ENCODE measurements at regions not wholly inside any gene's neighbourhood (a gene's known extent, or its start where the extent isn't known, plus 50 kb on each side); places are given as distances from the start of the nearest gene placed in this dataset.
"Not testable (repeated sequence)": the region's sequence is repeated elsewhere in the genome, so short reads cannot be mapped to it uniquely, and the experiment has no call there.

GRCh38 chr9:67717830-67718388 is 140.8 kb upstream of the ANKRD20A1 start:
- not testable (repeated sequence) for H3K4me1 ChIP-seq (ENCODE audit: control insufficient read depth in 2 of 2, insufficient read depth in 1 of 2, low read depth in 1 of 2, low read length in 2 of 2); H3K4ac ChIP-seq (ENCODE audit: low read length); H2AK5ac ChIP-seq (ENCODE audit: low read depth, low read length); H2BK12ac ChIP-seq (ENCODE audit: low read length); H3K4me2 ChIP-seq (ENCODE audit: insufficient read depth, low read length, poor library complexity, severe bottlenecking); H3K27me3 ChIP-seq (ENCODE audit: control insufficient read depth in 3 of 3, insufficient read depth in 3 of 3, low read depth in 1 of 3, low read length in 3 of 3); H4K8ac ChIP-seq (ENCODE audit: low read depth, low read length); H3K79me1 ChIP-seq (ENCODE audit: low read depth, low read length); H2BK15ac ChIP-seq (ENCODE audit: low read length); H2AFZ ChIP-seq (ENCODE audit: low read length); H3K14ac ChIP-seq (ENCODE audit: low read length); H3K9ac ChIP-seq (ENCODE audit: low read depth, low read length, poor library complexity); H3K36me3 ChIP-seq (replicated peaks in 1 of 2; ENCODE audit: control insufficient read depth in 2 of 2, insufficient read depth in 2 of 2, low read length in 2 of 2); H2BK120ac ChIP-seq (ENCODE audit: low read depth, low read length); H2BK5ac ChIP-seq (ENCODE audit: low read length); DNase-seq (ENCODE audit: low spot score); H4K91ac ChIP-seq (ENCODE audit: low read depth, low read length, poor library complexity); H3K23ac ChIP-seq (ENCODE audit: low read depth, low read length, poor library complexity); H3K4me3 ChIP-seq (ENCODE audit: low read length in 2 of 2); H3K18ac ChIP-seq (ENCODE audit: low read length); H3K27ac ChIP-seq (replicated peaks; ENCODE audit: low read length); H3K9me3 ChIP-seq (replicated peaks in 1 of 2; ENCODE audit: control insufficient read depth in 2 of 2, insufficient read depth in 1 of 2, low read depth in 1 of 2, low read length in 2 of 2)
- no CpG with 5 or more reads among the region's 28 CpGs for WGBS, 2 donors (ENCODE audit: extremely low coverage in 2 of 2, insufficient read length in 2 of 2, insufficient replicate concordance in 1 of 2)

DNA sequence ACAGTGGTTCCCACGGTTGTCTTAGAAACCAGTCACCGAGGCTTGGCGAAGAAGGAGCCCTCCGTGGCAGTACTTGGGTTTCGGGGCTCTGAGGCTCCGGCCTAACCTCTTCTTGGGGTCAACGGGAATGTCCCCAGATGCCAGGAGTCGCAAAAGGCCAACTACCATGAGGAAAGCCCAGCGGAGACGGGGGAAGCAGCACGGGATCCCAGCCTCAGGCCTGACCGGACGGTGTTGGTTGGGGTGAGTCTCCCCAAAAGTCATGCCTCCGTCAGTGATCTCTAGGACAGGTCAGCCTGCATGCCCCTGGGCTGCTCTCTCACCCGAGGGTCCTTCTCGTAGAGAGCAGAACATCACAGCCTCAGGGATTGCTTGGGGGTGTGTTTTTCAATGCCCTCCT is 138.2 kb upstream of the ANKRD20A1 start:
- not testable (repeated sequence) for H2BK12ac ChIP-seq (ENCODE audit: low read length); H3K79me1 ChIP-seq (ENCODE audit: low read depth, low read length); H3K9me3 ChIP-seq (replicated peaks in 1 of 2; ENCODE audit: control insufficient read depth in 2 of 2, insufficient read depth in 1 of 2, low read depth in 1 of 2, low read length in 2 of 2); H4K8ac ChIP-seq (ENCODE audit: low read depth, low read length); DNase-seq (ENCODE audit: low spot score); H3K23ac ChIP-seq (ENCODE audit: low read depth, low read length, poor library complexity); H2BK15ac ChIP-seq (ENCODE audit: low read length); H3K4ac ChIP-seq (ENCODE audit: low read length); H4K91ac ChIP-seq (ENCODE audit: low read depth, low read length, poor library complexity); H3K9ac ChIP-seq (ENCODE audit: low read depth, low read length, poor library complexity); H3K14ac ChIP-seq (ENCODE audit: low read length); H2AFZ ChIP-seq (ENCODE audit: low read length); H3K18ac ChIP-seq (ENCODE audit: low read length); H3K4me1 ChIP-seq (ENCODE audit: control insufficient read depth in 2 of 2, insufficient read depth in 1 of 2, low read depth in 1 of 2, low read length in 2 of 2); H3K36me3 ChIP-seq (replicated peaks in 1 of 2; ENCODE audit: control insufficient read depth in 2 of 2, insufficient read depth in 2 of 2, low read length in 2 of 2); H2BK5ac ChIP-seq (ENCODE audit: low read length); H2BK120ac ChIP-seq (ENCODE audit: low read depth, low read length); H2AK5ac ChIP-seq (ENCODE audit: low read depth, low read length); H3K27ac ChIP-seq (replicated peaks; ENCODE audit: low read length); H3K27me3 ChIP-seq (ENCODE audit: control insufficient read depth in 3 of 3, insufficient read depth in 3 of 3, low read depth in 1 of 3, low read length in 3 of 3); H3K4me3 ChIP-seq (ENCODE audit: low read length in 2 of 2); H3K4me2 ChIP-seq (ENCODE audit: insufficient read depth, low read length, poor library complexity, severe bottlenecking)
- no CpG with 5 or more reads among the region's 16 CpGs for WGBS, 2 donors (ENCODE audit: extremely low coverage in 2 of 2, insufficient read length in 2 of 2, insufficient replicate concordance in 1 of 2)

DNA sequence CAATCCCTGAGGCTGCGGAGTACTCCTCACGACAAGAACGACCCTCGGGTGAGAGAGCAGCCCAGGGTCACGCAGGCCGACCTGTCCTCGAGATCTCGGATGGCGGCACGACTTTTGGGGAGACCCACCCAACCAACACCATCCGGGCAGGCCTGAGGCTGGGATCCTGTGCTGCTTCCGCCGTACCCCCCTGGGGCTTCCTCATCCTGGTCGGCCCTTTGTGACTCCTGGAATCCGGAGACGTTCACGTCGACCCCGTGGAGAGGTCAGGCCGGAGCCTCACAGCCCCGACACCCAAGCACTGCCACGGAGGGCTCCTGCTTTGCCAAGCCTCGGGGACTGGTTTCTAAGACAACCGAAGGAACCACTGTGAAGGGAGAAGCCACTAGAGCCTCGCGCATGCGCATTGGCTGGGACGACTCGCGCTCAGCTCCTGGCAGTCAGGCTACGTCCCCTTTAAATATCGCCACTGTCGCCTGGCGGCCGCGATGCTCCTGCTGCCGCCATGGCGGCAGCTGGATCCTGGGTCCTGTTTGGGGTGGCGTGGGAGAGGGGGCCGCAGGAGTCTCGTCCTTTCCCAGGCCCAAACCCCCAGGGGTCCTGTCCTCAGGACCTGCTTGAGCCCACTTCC is 136.2 kb upstream of the ANKRD20A1 start:
- H2BK120ac ChIP-seq (ENCODE audit: low read depth, low read length); H2AFZ ChIP-seq (ENCODE audit: low read length); H4K8ac ChIP-seq (ENCODE audit: low read depth, low read length); H3K79me1 ChIP-seq (ENCODE audit: low read depth, low read length); H3K4ac ChIP-seq (ENCODE audit: low read length); H3K18ac ChIP-seq (ENCODE audit: low read length); H3K4me2 ChIP-seq (ENCODE audit: insufficient read depth, low read length, poor library complexity, severe bottlenecking); H3K9ac ChIP-seq (ENCODE audit: low read depth, low read length, poor library complexity); H3K23ac ChIP-seq (ENCODE audit: low read depth, low read length, poor library complexity); H3K14ac ChIP-seq (ENCODE audit: low read length); H3K4me1 ChIP-seq (ENCODE audit: control insufficient read depth in 2 of 2, insufficient read depth in 1 of 2, low read depth in 1 of 2, low read length in 2 of 2); H3K4me3 ChIP-seq (ENCODE audit: low read length in 2 of 2); H3K9me3 ChIP-seq (replicated peaks in 1 of 2; ENCODE audit: control insufficient read depth in 2 of 2, insufficient read depth in 1 of 2, low read depth in 1 of 2, low read length in 2 of 2); H4K91ac ChIP-seq (ENCODE audit: low read depth, low read length, poor library complexity); H2AK5ac ChIP-seq (ENCODE audit: low read depth, low read length); H3K27ac ChIP-seq (replicated peaks; ENCODE audit: low read length); DNase-seq (ENCODE audit: low spot score); H3K27me3 ChIP-seq (ENCODE audit: control insufficient read depth in 3 of 3, insufficient read depth in 3 of 3, low read depth in 1 of 3, low read length in 3 of 3); H3K36me3 ChIP-seq (replicated peaks in 1 of 2; ENCODE audit: control insufficient read depth in 2 of 2, insufficient read depth in 2 of 2, low read length in 2 of 2); H2BK15ac ChIP-seq (ENCODE audit: low read length); H2BK12ac ChIP-seq (ENCODE audit: low read length); H2BK5ac ChIP-seq (ENCODE audit: low read length): not testable (repeated sequence)
- no CpG with 5 or more reads among the region's 41 CpGs for WGBS, 2 donors (ENCODE audit: extremely low coverage in 2 of 2, insufficient read length in 2 of 2, insufficient replicate concordance in 1 of 2)

GRCh38 chr9:67723185-67723584 is 135.5 kb upstream of the ANKRD20A1 start:
- H3K79me1 ChIP-seq (ENCODE audit: low read depth, low read length); H3K18ac ChIP-seq (ENCODE audit: low read length); H3K9ac ChIP-seq (ENCODE audit: low read depth, low read length, poor library complexity); H2BK15ac ChIP-seq (ENCODE audit: low read length); H4K8ac ChIP-seq (ENCODE audit: low read depth, low read length); H2AFZ ChIP-seq (ENCODE audit: low read length); H2BK12ac ChIP-seq (ENCODE audit: low read length); H3K27ac ChIP-seq (replicated peaks; ENCODE audit: low read length); H3K36me3 ChIP-seq (replicated peaks in 1 of 2; ENCODE audit: control insufficient read depth in 2 of 2, insufficient read depth in 2 of 2, low read length in 2 of 2); H2BK120ac ChIP-seq (ENCODE audit: low read depth, low read length); H4K91ac ChIP-seq (ENCODE audit: low read depth, low read length, poor library complexity); H3K4ac ChIP-seq (ENCODE audit: low read length); H3K27me3 ChIP-seq (ENCODE audit: control insufficient read depth in 3 of 3, insufficient read depth in 3 of 3, low read depth in 1 of 3, low read length in 3 of 3); H3K4me1 ChIP-seq (ENCODE audit: control insufficient read depth in 2 of 2, insufficient read depth in 1 of 2, low read depth in 1 of 2, low read length in 2 of 2); H2AK5ac ChIP-seq (ENCODE audit: low read depth, low read length); DNase-seq (ENCODE audit: low spot score); H2BK5ac ChIP-seq (ENCODE audit: low read length); H3K4me2 ChIP-seq (ENCODE audit: insufficient read depth, low read length, poor library complexity, severe bottlenecking); H3K9me3 ChIP-seq (replicated peaks in 1 of 2; ENCODE audit: control insufficient read depth in 2 of 2, insufficient read depth in 1 of 2, low read depth in 1 of 2, low read length in 2 of 2); H3K23ac ChIP-seq (ENCODE audit: low read depth, low read length, poor library complexity); H3K14ac ChIP-seq (ENCODE audit: low read length): not testable (repeated sequence)
- no CpG with 5 or more reads among the region's 15 CpGs for WGBS, 2 donors (ENCODE audit: extremely low coverage in 2 of 2, insufficient read length in 2 of 2, insufficient replicate concordance in 1 of 2)
- peak overlapping the region in 1 of 2 donors; percentile 37 for H3K4me3 ChIP-seq (ENCODE audit: low read length in 2 of 2)

Measured in neuronal stem cell (in vitro differentiated cells).